ENCODE measurements at regions not wholly inside any gene's neighbourhood (a gene's known extent, or its start where the extent isn't known, plus 50 kb on each side); places are given as distances from the start of the nearest gene placed in this dataset.
A peak's percentile ranks its signal among the peaks of the same experiment; 100 is the strongest.

DNA sequence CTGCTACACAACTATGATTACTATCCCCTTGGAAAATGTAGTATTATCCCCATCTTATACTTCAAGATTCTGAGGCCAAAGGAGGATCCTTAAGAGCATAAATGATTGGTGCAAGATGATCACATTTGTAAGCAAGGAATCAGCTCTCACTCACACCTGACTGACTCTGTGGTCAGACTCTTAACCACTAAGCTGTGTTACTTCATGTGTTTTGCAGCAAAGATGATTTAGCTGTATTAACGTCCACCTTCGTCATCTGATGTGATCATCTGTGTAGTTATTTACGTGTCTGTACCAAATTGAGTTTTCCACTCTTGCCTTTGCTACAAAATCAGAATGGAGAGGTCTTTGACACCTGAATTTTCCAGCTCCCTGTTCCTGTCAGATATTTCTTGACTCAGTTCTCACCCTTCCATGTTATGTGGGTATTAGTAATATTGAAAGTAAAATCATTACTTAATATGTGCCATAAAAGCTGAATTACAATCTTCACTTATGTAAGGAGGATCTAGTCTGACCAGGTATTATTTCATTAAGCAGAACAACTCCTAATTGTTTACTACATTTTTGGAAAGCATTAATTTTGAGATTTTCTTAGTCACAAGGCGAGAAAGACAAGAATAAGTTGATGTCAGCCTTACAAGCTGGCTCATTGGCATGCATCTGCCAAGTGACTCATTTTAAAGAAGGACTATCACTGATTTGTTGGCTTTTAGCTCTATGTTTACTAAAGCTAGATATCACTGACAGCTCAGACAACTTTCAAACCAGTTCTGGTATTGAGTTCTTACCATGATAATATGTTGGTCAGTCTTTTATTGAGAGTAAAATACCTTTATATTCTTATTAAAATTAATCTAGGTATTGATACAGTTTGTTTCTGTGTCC, 1279.8 kb upstream of the PCDH9 start:
- H4K8ac ChIP-seq (ENCODE audit: extremely low read depth, insufficient read depth, low read length) = no peak overlapping the region
- H2BK5ac ChIP-seq (ENCODE audit: low read depth, low read length) = no peak overlapping the region
- H4K20me1 ChIP-seq (replicated peaks in 1 of 2; ENCODE audit: control insufficient read depth in 1 of 2, insufficient read depth in 2 of 2, low read length in 2 of 2) = no peaks in the 10 kb centered on the region
- H3K56ac ChIP-seq (replicated peaks; ENCODE audit: insufficient read length, low read depth, low read length) = no peak overlapping the region
- H2AFZ ChIP-seq (ENCODE audit: low read length) = 0 out of 2 replicates have a peak overlapping the region, but pooled peaks have one; percentile 76
- CTCF ChIA-PET (ENCODE audit: partially characterized antibody) = interaction anchor here (0.6 to 1.1 kb wide), 2 partner anchors 11 to 22 kb away, joined by 3 to 4 read pairs; no protein-coding TSS in a partner anchor
- no peak overlapping the region for H3K27ac ChIP-seq (ENCODE audit: low read depth, low read length)
- WGBS, 2 experiments (ENCODE audit: extremely low coverage in 1 of 2, insufficient coverage in 1 of 2, insufficient read length in 1 of 2, insufficient replicate concordance in 2 of 2, low coverage in 1 of 2, low lambda C conversion rate in 2 of 2, missing lambda C conversion rate in 1 of 2) = 94% methylated on average over 4 of the region's 4 CpGs; no CpG with 5 or more reads in 1 of the 2 experiments
- no peaks in the 10 kb centered on the region for H3K79me1 ChIP-seq (ENCODE audit: low read depth, low read length)
- H4K91ac ChIP-seq (replicated peaks; ENCODE audit: insufficient read length, low read length) = no peak overlapping the region
- no peaks in the 10 kb centered on the region for H3K79me2 ChIP-seq (ENCODE audit: control insufficient read depth in 1 of 2, insufficient read depth in 2 of 2, low read length in 2 of 2)
- FAIRE-seq (no peak), DNase-seq (ENCODE audit: low read depth in 1 of 2, low spot score in 2 of 2) (no peak)
- no peak overlapping the region for H3K4me2 ChIP-seq (ENCODE audit: insufficient read depth in 1 of 2, low read depth in 2 of 2, low read length in 2 of 2)
- H2AK5ac ChIP-seq (ENCODE audit: low read depth, low read length) = no peak overlapping the region
- H3K9ac ChIP-seq (replicated peaks in 1 of 4; ENCODE audit: extremely low read depth in 1 of 4, low read depth in 3 of 4, low read length in 3 of 4) = no peak overlapping the region
- no peak for TF ChIP-seq SP1 (IDR thresholded peaks at IDR 0.05; ENCODE audit: low read depth, low read length)
- no peak overlapping the region for H2BK120ac ChIP-seq (replicated peaks; ENCODE audit: low read depth, low read length)
- H3K4me1 ChIP-seq (replicated peaks in 1 of 4; ENCODE audit: control insufficient read depth in 3 of 4, insufficient read depth in 4 of 4, low read length in 3 of 4) = no peaks in the 10 kb centered on the region
- H3K18ac ChIP-seq (ENCODE audit: extremely low read depth, low read length) = no peak overlapping the region
- H3K23me2 ChIP-seq (ENCODE audit: low read depth, low read length) = no peaks in the 10 kb centered on the region
- H3K23ac ChIP-seq (ENCODE audit: insufficient read length) = no peak overlapping the region
- no peak overlapping the region for H2BK20ac ChIP-seq (ENCODE audit: low read length)
- H3K4me3 ChIP-seq (ENCODE audit: extremely low read depth in 1 of 4, insufficient read depth in 2 of 4, low read depth in 3 of 4, low read length in 4 of 4) = no peak overlapping the region
- H2BK15ac ChIP-seq (ENCODE audit: low read length) = no peak overlapping the region
- no peak overlapping the region for H4K5ac ChIP-seq (ENCODE audit: insufficient read length, low read depth, low read length)
- H3K9me3 ChIP-seq (ENCODE audit: insufficient read depth in 2 of 2, low read depth in 1 of 2, low read length in 1 of 2) = no peaks in the 10 kb centered on the region
- H2BK12ac ChIP-seq (ENCODE audit: low read depth, low read length) = no peak overlapping the region
- no peak overlapping the region for H3K4ac ChIP-seq (replicated peaks; ENCODE audit: insufficient read length, low read depth, low read length)
- H3K36me3 ChIP-seq (ENCODE audit: control insufficient read depth in 2 of 4, insufficient read depth in 4 of 4, low read length in 3 of 4) = no peaks in the 10 kb centered on the region
- no peak overlapping the region for H3K14ac ChIP-seq (ENCODE audit: insufficient read length)
- POLR2A ChIA-PET (ENCODE audit: partially characterized antibody) = no interaction called here
- H3K27me3 ChIP-seq (replicated peaks in 1 of 4; ENCODE audit: control insufficient read depth in 3 of 4, extremely low read depth in 1 of 4, insufficient read depth in 3 of 4, low read length in 3 of 4) = no peaks in the 10 kb centered on the region

All from H1 (cell line).